ENCODE measurements at regions not wholly inside any gene's neighbourhood (a gene's known extent, or its start where the extent isn't known, plus 50 kb on each side); places are given as distances from the start of the nearest gene placed in this dataset.

- TF ChIP-seq POLR2A (IDR thresholded peaks at IDR 0.05; ENCODE audit: low read depth) (no peak), CTCF (IDR thresholded peaks at IDR 0.05) (no peak), EP300 (IDR thresholded peaks at IDR 0.05) (no peak)
Measured at GRCh38 chr17:77675816-77676215, 282.7 kb upstream of the TNRC6C start.
